Stromal cell of bone marrow (primary cell): ENCODE measurements at regions not wholly inside any gene's neighbourhood (a gene's known extent, or its start where the extent isn't known, plus 50 kb on each side); places are given as distances from the start of the nearest gene placed in this dataset.

Experiments used
- DNase-seq: peaks from one replicate; pipeline ENCODE4 v3.0.0-alpha.2; 2012; ENCODE audit warnings: low read depth

GRCh38 chr17:33640629-33641028, 347.5 kb upstream of the ASIC2 start:
- no peak for DNase-seq

GRCh38 chr17:33642002-33642401, 348.9 kb upstream of the ASIC2 start:
- DNase-seq: no peak

- peak; percentile 1 for DNase-seq
Measured at GRCh38 chr17:33647956-33648355, 354.9 kb upstream of the ASIC2 start.

GRCh38 chr17:33650304-33650703, 357.2 kb upstream of the ASIC2 start:
- DNase-seq: no peak

- DNase-seq: no peak
Measured at GRCh38 chr17:33651686-33652085, 358.6 kb upstream of the ASIC2 start.

- DNase-seq: no peak
Measured at GRCh38 chr17:33652731-33653398, 359.8 kb upstream of the ASIC2 start.

- DNase-seq: no peak
Measured at GRCh38 chr17:33653399-33653788, 360.3 kb upstream of the ASIC2 start.

- DNase-seq: no peak
Measured at GRCh38 chr17:33657181-33657580, 364.1 kb upstream of the ASIC2 start.

- no peak for DNase-seq
Measured at GRCh38 chr17:33661975-33662374, 368.9 kb upstream of the ASIC2 start.

- DNase-seq: no peak
Measured at GRCh38 chr17:33664116-33664840, 371.2 kb upstream of the ASIC2 start.

- no peak for DNase-seq
Measured at GRCh38 chr17:33667052-33667509, 374.0 kb upstream of the ASIC2 start.

- DNase-seq: no peak
Measured at GRCh38 chr17:33667671-33668070, 374.6 kb upstream of the ASIC2 start.

GRCh38 chr17:33668516-33668915, 375.4 kb upstream of the ASIC2 start:
- no peak for DNase-seq

- no peak for DNase-seq
Measured at GRCh38 chr17:33671491-33671890, 378.4 kb upstream of the ASIC2 start.

- DNase-seq: peak; percentile 31
Measured at GRCh38 chr17:33674685-33675084, 381.6 kb upstream of the ASIC2 start.

GRCh38 chr17:33676444-33676843, 383.3 kb upstream of the ASIC2 start:
- DNase-seq: no peak

- no peak for DNase-seq
Measured at GRCh38 chr17:33679595-33679994, 386.5 kb upstream of the ASIC2 start.

- no peak for DNase-seq
Measured at GRCh38 chr17:33680472-33680871, 387.4 kb upstream of the ASIC2 start.

- DNase-seq: no peak
Measured at GRCh38 chr17:33682599-33682998, 389.5 kb upstream of the ASIC2 start.

- no peak for DNase-seq
Measured at GRCh38 chr17:33684735-33685134, 391.6 kb upstream of the ASIC2 start.

GRCh38 chr17:33686171-33686570, 393.1 kb upstream of the ASIC2 start:
- DNase-seq: no peak

- no peak for DNase-seq
Measured at GRCh38 chr17:33687831-33688230, 394.7 kb upstream of the ASIC2 start.

- DNase-seq: no peak
Measured at GRCh38 chr17:33688771-33689170, 395.7 kb upstream of the ASIC2 start.

- no peak for DNase-seq
Measured at GRCh38 chr17:33689725-33690124, 396.6 kb upstream of the ASIC2 start.
